GM23248 (cell line): ENCODE measurements at regions not wholly inside any gene's neighbourhood (a gene's known extent, or its start where the extent isn't known, plus 50 kb on each side); places are given as distances from the start of the nearest gene placed in this dataset.

Source experiments
- EZH2 ChIP-seq: fragments of 200-600 bp; sonication (generic); IDR thresholded peaks from 2 replicates; pipeline ENCODE4 v1.6.1; 2018; ENCODE audit warnings: antibody characterized with exemption, mild to moderate bottlenecking; ENCODE audit not compliant: insufficient read depth, poor library complexity, severe bottlenecking
- EZH2phosphoT487 ChIP-seq: fragments of 200-600 bp; sonication (generic); IDR thresholded peaks from 2 replicates; pipeline ENCODE4 v1.6.1; 2018; ENCODE audit warnings: antibody characterized with exemption, moderate library complexity, mild to moderate bottlenecking, low read depth; ENCODE audit not compliant: insufficient read depth

- TF ChIP-seq EZH2: no peak
- no peak for TF ChIP-seq EZH2phosphoT487
These were observed 623.0 kb upstream of the CHORDC1 start for GRCh38 chr11:90845799-90846198.
